H9 (cell line): ENCODE measurements at regions not wholly inside any gene's neighbourhood (a gene's known extent, or its start where the extent isn't known, plus 50 kb on each side); places are given as distances from the start of the nearest gene placed in this dataset.
"Not testable (repeated sequence)": the region's sequence is repeated elsewhere in the genome, so short reads cannot be mapped to it uniquely, and the experiment has no call there.

Experiments used
- DNase-seq: peaks from one replicate; pipeline ENCODE4 v3.0.0-alpha.2; 2017
- H2AFZ ChIP-seq: one replicate; pipeline ENCODE4 v1.6.1; 2013; ENCODE audit warnings: mild to moderate bottlenecking, low read length, control low read depth, moderate library complexity
- H2AK5ac ChIP-seq: 2 replicates; pipeline ENCODE4 v1.6.1; 2013; ENCODE audit warnings: low read length, control low read depth, mixed read lengths; ENCODE audit not compliant: insufficient read length
- H2BK120ac ChIP-seq: one replicate; pipeline ENCODE4 v1.6.1; 2013; ENCODE audit warnings: low read depth, mild to moderate bottlenecking, low read length, control low read depth, inconsistent platforms; ENCODE audit not compliant: poor library complexity, severe bottlenecking
- H2BK12ac ChIP-seq: 2 replicates; pipeline ENCODE4 v1.6.1; 2013; ENCODE audit warnings: low read length, control low read depth, mixed read lengths, low read depth; ENCODE audit not compliant: insufficient read length
- H2BK15ac ChIP-seq: 2 replicates; pipeline ENCODE4 v1.6.1; 2013; ENCODE audit warnings: low read depth, low read length, control low read depth
- H2BK20ac ChIP-seq: one replicate; pipeline ENCODE4 v1.6.1; 2013; ENCODE audit warnings: low read depth, mild to moderate bottlenecking, low read length, control low read depth, inconsistent platforms; ENCODE audit not compliant: poor library complexity, severe bottlenecking
- H2BK5ac ChIP-seq: 2 replicates; pipeline ENCODE4 v1.6.1; 2013; ENCODE audit warnings: low read length, control low read depth, mixed read lengths; ENCODE audit not compliant: insufficient read length
- H3K14ac ChIP-seq: 2 replicates; pipeline ENCODE4 v1.6.1; 2013; ENCODE audit warnings: low read length, control low read depth; ENCODE audit not compliant: insufficient read depth
- H3K18ac ChIP-seq: 2 replicates; pipeline ENCODE4 v1.6.1; 2013; ENCODE audit warnings: low read depth, mild to moderate bottlenecking, mixed read lengths, low read length, control low read depth; ENCODE audit not compliant: insufficient read length
- H3K23ac ChIP-seq: 2 replicates; pipeline ENCODE4 v1.6.1; 2013; ENCODE audit warnings: low read length, control low read depth, mixed read lengths, low read depth; ENCODE audit not compliant: insufficient read length
- H3K23me2 ChIP-seq: 2 replicates; pipeline ENCODE4 v1.6.1; 2013; ENCODE audit warnings: low read depth, mild to moderate bottlenecking, mixed read lengths, low read length, control low read depth; ENCODE audit not compliant: insufficient read length, poor library complexity, severe bottlenecking
- H3K27ac ChIP-seq: 2 replicates; pipeline ENCODE4 v1.5.1; 2013; ENCODE audit warnings: low read length, control low read depth, mixed read lengths, low read depth; ENCODE audit not compliant: insufficient read length
- H3K27me3 ChIP-seq: 2 replicates; pipeline ENCODE4 v1.6.1; 2013; ENCODE audit warnings: low read length, control low read depth, inconsistent platforms; ENCODE audit not compliant: insufficient read depth
- H3K4ac ChIP-seq: 2 replicates; pipeline ENCODE4 v1.6.1; 2013; ENCODE audit warnings: low read depth, mild to moderate bottlenecking, control low read depth, inconsistent platforms, low read length, moderate library complexity
- H3K4me1 ChIP-seq: 2 replicates; pipeline ENCODE4 v1.6.1; 2013; ENCODE audit warnings: low read length, control low read depth, inconsistent platforms; ENCODE audit not compliant: insufficient read depth
- H3K4me2 ChIP-seq: 2 replicates; pipeline ENCODE4 v1.6.1; 2013; ENCODE audit warnings: low read length, control low read depth, mixed read lengths; ENCODE audit not compliant: insufficient read length, insufficient read depth
- H3K56ac ChIP-seq: 2 replicates; pipeline ENCODE4 v1.6.1; 2013; ENCODE audit warnings: low read depth, mild to moderate bottlenecking, mixed read lengths, low read length, control low read depth; ENCODE audit not compliant: insufficient read length
- H3K79me1 ChIP-seq: 2 replicates; pipeline ENCODE4 v1.6.1; 2013; ENCODE audit warnings: low read depth, mild to moderate bottlenecking, moderate library complexity, low read length, control low read depth, inconsistent platforms; ENCODE audit not compliant: insufficient read depth, poor library complexity, severe bottlenecking
- H3K79me2 ChIP-seq: 2 replicates; pipeline ENCODE4 v1.6.1; 2013; ENCODE audit warnings: low read length, control low read depth, inconsistent platforms; ENCODE audit not compliant: insufficient read depth
- H3K9ac ChIP-seq: 2 replicates; pipeline ENCODE4 v1.6.1; 2013; ENCODE audit warnings: low read length, control low read depth, mixed read lengths; ENCODE audit not compliant: insufficient read length; ENCODE audit errors: extremely low read depth
- H3K9me3 ChIP-seq: one replicate; pipeline ENCODE4 v1.6.1; 2013; ENCODE audit warnings: low read depth, low read length, inconsistent platforms; ENCODE audit not compliant: control insufficient read depth
- H3T11ph ChIP-seq: one replicate; pipeline ENCODE4 v1.6.1; 2013; ENCODE audit warnings: mild to moderate bottlenecking, low read length, control low read depth, inconsistent platforms
- H4K20me1 ChIP-seq: one replicate; pipeline ENCODE4 v1.6.1; 2013; ENCODE audit not compliant: control insufficient read depth, insufficient read length, insufficient read depth
- H4K5ac ChIP-seq: 2 replicates; pipeline ENCODE4 v1.6.1; 2013; ENCODE audit warnings: low read depth, mild to moderate bottlenecking, mixed read lengths, low read length, control low read depth; ENCODE audit not compliant: insufficient read length
- H4K8ac ChIP-seq: replicated peaks from 2 replicates; pipeline ENCODE4 v1.6.1; 2013; ENCODE audit warnings: low read length, control low read depth, mixed read lengths, low read depth; ENCODE audit not compliant: insufficient read length
- H4K91ac ChIP-seq: 2 replicates; pipeline ENCODE4 v1.6.1; 2013; ENCODE audit warnings: low read depth, mild to moderate bottlenecking, moderate library complexity, mixed read lengths, low read length, control low read depth; ENCODE audit not compliant: insufficient read length
- H3K27ac Mint-ChIP-seq, 3 experiments: 2 replicates in 2 of 3; 3 replicates in 1 of 3; pipeline ENCODE4 v1.8.0; 2020 to 2021; ENCODE audit warnings: mixed read lengths in 3 of 3, mild to moderate bottlenecking in 1 of 3, moderate library complexity in 1 of 3
- H3K27me3 Mint-ChIP-seq: 2 replicates; pipeline ENCODE4 v1.8.0; 2021; ENCODE audit warnings: low read depth, mild to moderate bottlenecking, moderate library complexity, mixed read lengths
- H3K36me3 Mint-ChIP-seq, 3 experiments: 2 replicates in 2 of 3; 3 replicates in 1 of 3; pipeline ENCODE4 v1.8.0; 2020 to 2021; ENCODE audit warnings: low read depth in 3 of 3, mixed read lengths in 3 of 3; ENCODE audit not compliant: insufficient read depth in 1 of 3
- H3K4me1 Mint-ChIP-seq, 2 experiments: 2 replicates each; pipeline ENCODE4 v1.8.0; 2020; ENCODE audit warnings: mixed read lengths in 2 of 2
- H3K4me3 Mint-ChIP-seq, 2 experiments: 2 replicates in 1 of 2; 3 replicates in 1 of 2; pipeline ENCODE4 v1.8.0; 2020 to 2021; ENCODE audit warnings: mild to moderate bottlenecking in 2 of 2, mixed read lengths in 2 of 2, moderate library complexity in 1 of 2
- H3K9me3 Mint-ChIP-seq, 2 experiments: 2 replicates in 1 of 2; 3 replicates in 1 of 2; pipeline ENCODE4 v1.8.0; 2020; ENCODE audit warnings: mild to moderate bottlenecking in 2 of 2, mixed read lengths in 2 of 2, moderate library complexity in 1 of 2
- WGBS: extraction: QIAGEN DNeasy Blood & Tissue Kit; methylation state at CpG from one replicate; pipeline ENCODE4 v1.1.7; 2013; ENCODE audit warnings: missing lambda C conversion rate, low lambda C conversion rate, mixed read lengths; ENCODE audit not compliant: insufficient read length; ENCODE audit errors: extremely low coverage; 5-methylcytosine and 5-hydroxymethylcytosine counted together
- TF ChIP-seq, protein P1 (sequence below): fragments of 200-600 bp; sonication (generic); conservative IDR thresholded peaks from 3 replicates; pipeline ENCODE4 v1.8.0; 2021; ENCODE audit warnings: antibody characterized with exemption, mild to moderate bottlenecking

GRCh38 chr15:28454751-28455220, 76.3 kb downstream of the GOLGA8F start:
- not testable (repeated sequence) for H3K27ac ChIP-seq, H3K79me1 ChIP-seq, H3K18ac ChIP-seq, H3K9me3 ChIP-seq, H4K8ac ChIP-seq, H3K4ac ChIP-seq, H4K20me1 ChIP-seq, H2BK12ac ChIP-seq, H3K27me3 ChIP-seq, H3K36me3 Mint-ChIP-seq, H3K79me2 ChIP-seq, H3T11ph ChIP-seq, H2BK5ac ChIP-seq, H4K91ac ChIP-seq, H2BK120ac ChIP-seq, H3K4me1 ChIP-seq, H3K9ac ChIP-seq, H2BK15ac ChIP-seq, H2AFZ ChIP-seq, H2BK20ac ChIP-seq, H2AK5ac ChIP-seq, H3K56ac ChIP-seq, H3K23me2 ChIP-seq, H3K14ac ChIP-seq, H3K23ac ChIP-seq, H3K27ac Mint-ChIP-seq, H3K4me1 Mint-ChIP-seq, H4K5ac ChIP-seq, H3K4me2 ChIP-seq
- no CpG with 5 or more reads among the region's 43 CpGs for WGBS
- Mint-ChIP-seq H3K27me3 (peaks cover 17% of the 10 kb centered on the region), H3K4me3 (peak overlapping the region; percentile 42 to 62; a peak in 2 of 5 replicates), H3K9me3 (peaks cover 15% of the 10 kb centered on the region in 2 experiments)
- peak; percentile 25 for DNase-seq
- TF ChIP-seq, protein P1, sequence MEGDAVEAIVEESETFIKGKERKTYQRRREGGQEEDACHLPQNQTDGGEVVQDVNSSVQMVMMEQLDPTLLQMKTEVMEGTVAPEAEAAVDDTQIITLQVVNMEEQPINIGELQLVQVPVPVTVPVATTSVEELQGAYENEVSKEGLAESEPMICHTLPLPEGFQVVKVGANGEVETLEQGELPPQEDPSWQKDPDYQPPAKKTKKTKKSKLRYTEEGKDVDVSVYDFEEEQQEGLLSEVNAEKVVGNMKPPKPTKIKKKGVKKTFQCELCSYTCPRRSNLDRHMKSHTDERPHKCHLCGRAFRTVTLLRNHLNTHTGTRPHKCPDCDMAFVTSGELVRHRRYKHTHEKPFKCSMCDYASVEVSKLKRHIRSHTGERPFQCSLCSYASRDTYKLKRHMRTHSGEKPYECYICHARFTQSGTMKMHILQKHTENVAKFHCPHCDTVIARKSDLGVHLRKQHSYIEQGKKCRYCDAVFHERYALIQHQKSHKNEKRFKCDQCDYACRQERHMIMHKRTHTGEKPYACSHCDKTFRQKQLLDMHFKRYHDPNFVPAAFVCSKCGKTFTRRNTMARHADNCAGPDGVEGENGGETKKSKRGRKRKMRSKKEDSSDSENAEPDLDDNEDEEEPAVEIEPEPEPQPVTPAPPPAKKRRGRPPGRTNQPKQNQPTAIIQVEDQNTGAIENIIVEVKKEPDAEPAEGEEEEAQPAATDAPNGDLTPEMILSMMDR = peak; percentile 27; the same call in 2 of the 3 replicates
